SK-N-SH (cell line): ENCODE measurements at regions not wholly inside any gene's neighbourhood (a gene's known extent, or its start where the extent isn't known, plus 50 kb on each side); places are given as distances from the start of the nearest gene placed in this dataset.

Experiments used
- CHD2 ChIP-seq: fragments of 150-350 bp; IDR thresholded peaks from 2 replicates; pipeline ENCODE4 v1.6.1; 2018; ENCODE audit warnings: low read length; ENCODE audit not compliant: partially characterized antibody
- CTCF ChIP-seq: fragments of 200-600 bp; sonication (generic); IDR thresholded peaks from 2 replicates; pipeline ENCODE4 v1.6.1; 2017; ENCODE audit warnings: antibody characterized with exemption, mild to moderate bottlenecking, moderate library complexity
- EZH2phosphoT487 ChIP-seq: fragments of 200-600 bp; sonication (generic); IDR thresholded peaks from 2 replicates; pipeline ENCODE4 v1.6.1; 2017; ENCODE audit warnings: low read depth, mixed run types, mild to moderate bottlenecking, antibody characterized with exemption, moderate library complexity, borderline replicate concordance
- FOXJ3 ChIP-seq: sonication (generic); formaldehyde crosslinking; IDR thresholded peaks from 2 replicates; pipeline ENCODE4 v1.5.1; 2020; ENCODE audit warnings: mild to moderate bottlenecking, missing genetic modification reagents
- JUND ChIP-seq: IDR thresholded peaks from 2 replicates; pipeline ENCODE4 v1.4.0; 2012
- MXI1 ChIP-seq: IDR thresholded peaks from 2 replicates; pipeline ENCODE4 v1.6.1; 2012; ENCODE audit warnings: mild to moderate bottlenecking, low read depth, low read length, improper control_type of control experiment
- NRF1 ChIP-seq: IDR thresholded peaks from 2 replicates; pipeline ENCODE4 v1.6.1; 2012; ENCODE audit warnings: low read depth, mild to moderate bottlenecking, low read length
- PBX3 ChIP-seq: IDR thresholded peaks from 2 replicates; pipeline ENCODE4; 2012
- POLR2AphosphoS5 ChIP-seq: IDR thresholded peaks from 2 replicates; pipeline ENCODE4 v1.6.1; 2012; ENCODE audit warnings: low read depth, low read length
- RAD21 ChIP-seq: IDR thresholded peaks from 2 replicates; pipeline ENCODE4 v1.6.1; 2012; ENCODE audit warnings: mild to moderate bottlenecking, low read length
- RFX5 ChIP-seq: IDR thresholded peaks from 2 replicates; pipeline ENCODE4 v1.6.1; 2012; ENCODE audit warnings: mild to moderate bottlenecking, improper control_type of control experiment, low read length
- SIN3A ChIP-seq: IDR thresholded peaks from 2 replicates; pipeline ENCODE4 v1.6.1; 2012; ENCODE audit warnings: low read depth, mild to moderate bottlenecking, low read length, moderate library complexity, borderline replicate concordance
- TEAD4 ChIP-seq: IDR thresholded peaks from 2 replicates; pipeline ENCODE4 v1.4.0; 2012; ENCODE audit warnings: mild to moderate bottlenecking, borderline replicate concordance; ENCODE audit not compliant: insufficient read depth
- USF2 ChIP-seq: fragments of 150-350 bp; IDR thresholded peaks from 2 replicates; pipeline ENCODE4 v1.6.1; 2017; ENCODE audit warnings: antibody characterized with exemption, low read length, low read depth, borderline replicate concordance

DNA sequence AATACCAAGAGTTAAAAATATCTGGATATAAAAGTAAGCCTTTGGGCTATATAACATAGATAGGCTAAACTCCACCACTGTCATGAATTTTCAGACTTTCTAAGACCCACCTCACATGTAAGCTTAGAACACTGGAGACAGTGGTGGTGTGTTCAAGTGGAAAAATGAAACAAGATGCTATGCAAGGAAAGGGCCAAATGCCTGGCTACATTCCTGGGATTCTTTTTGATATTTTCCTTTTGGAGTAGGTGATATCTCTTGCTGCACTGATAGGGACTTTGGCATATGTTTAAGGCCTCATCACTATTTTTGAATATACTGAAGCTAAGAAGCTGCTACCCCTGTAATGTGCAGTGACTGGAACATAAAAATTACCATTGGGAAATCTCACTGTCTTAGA, 341.3 kb downstream of the SLC16A7 start:
- TF ChIP-seq CTCF (no peak), MXI1 (no peak), CHD2 (no peak), POLR2AphosphoS5 (no peak), RFX5 (no peak), TEAD4 (no peak), JUND (no peak), SIN3A (no peak), USF2 (no peak), NRF1 (no peak), PBX3 (no peak), FOXJ3 (CRISPR knock-in tag) (no peak), RAD21 (no peak), EZH2phosphoT487 (no peak)
